Ishikawa (cell line): ENCODE measurements at regions not wholly inside any gene's neighbourhood (a gene's known extent, or its start where the extent isn't known, plus 50 kb on each side); places are given as distances from the start of the nearest gene placed in this dataset.

Experiments used
- CEBPB ChIP-seq: IDR thresholded peaks from 2 replicates; pipeline ENCODE4 v1.6.1; 2012
- REST ChIP-seq: IDR thresholded peaks from 2 replicates; pipeline ENCODE4 v1.6.1; 2012; ENCODE audit warnings: low read depth, mild to moderate bottlenecking
- TCF12 ChIP-seq: IDR thresholded peaks from 2 replicates; pipeline ENCODE4 v1.6.1; 2012; ENCODE audit warnings: low read depth

GRCh38 chr20:10113746-10114145 lies 79.0 kb downstream of the ANKEF1 start:
- no peak for TF ChIP-seq REST
- no peak for TF ChIP-seq CEBPB
- TF ChIP-seq TCF12 = no peak
